K562 (cell line): ENCODE measurements at regions not wholly inside any gene's neighbourhood (a gene's known extent, or its start where the extent isn't known, plus 50 kb on each side); places are given as distances from the start of the nearest gene placed in this dataset.

Experiments used
- BDP1 ChIP-seq: IDR thresholded peaks from 3 replicates; pipeline ENCODE4 v1.6.1; 2011; ENCODE audit not compliant: insufficient read length, insufficient read depth
- ESRRA ChIP-seq: fragments of 450-650 bp; IDR thresholded peaks from 2 replicates; pipeline ENCODE4 v1.6.1; 2014; ENCODE audit warnings: low read depth, mild to moderate bottlenecking, moderate library complexity, borderline replicate concordance
- EZH2 ChIP-seq: IDR thresholded peaks from 2 replicates; pipeline ENCODE4 v1.6.1; 2012; ENCODE audit warnings: low read depth, mild to moderate bottlenecking, inconsistent platforms, low read length, borderline replicate concordance
- PCBP1 ChIP-seq: fragments of 200-400 bp; formaldehyde crosslinking; IDR thresholded peaks from 2 replicates; pipeline ENCODE4 v1.6.1; 2018; ENCODE audit warnings: mild to moderate bottlenecking, low read depth, low read length; ENCODE audit not compliant: poor library complexity, severe bottlenecking
- ZNF274 ChIP-seq: IDR thresholded peaks from 2 replicates; pipeline ENCODE4 v1.6.1; 2011; ENCODE audit warnings: low read depth, mild to moderate bottlenecking, low read length, moderate library complexity, borderline replicate concordance
- ZNF311 ChIP-seq: fragments of 250-450 bp; sonication (Bioruptor Pico); IDR thresholded peaks from 2 replicates; pipeline ENCODE4 v1.4.0; 2020; ENCODE audit warnings: mild to moderate bottlenecking, moderate library complexity
- ZNF830 ChIP-seq: fragments of 250-450 bp; sonication (Bioruptor Pico); IDR thresholded peaks from 2 replicates; pipeline ENCODE4 v1.5.0; 2021; ENCODE audit warnings: mild to moderate bottlenecking
- TF ChIP-seq, protein P1 (sequence below): fragments of 250-450 bp; sonication (Bioruptor Pico); IDR thresholded peaks from 2 replicates; pipeline ENCODE4 v1.4.0; 2020; ENCODE audit warnings: mild to moderate bottlenecking
- TF ChIP-seq, protein P2 (sequence below), 2 experiments: IDR thresholded peaks; 2 replicates each; pipeline ENCODE4 v1.6.1; 2011; ENCODE audit warnings: borderline replicate concordance in 1 of 2, control low read depth in 1 of 2, low read depth in 1 of 2, low read length in 1 of 2, mild to moderate bottlenecking in 1 of 2, mixed read lengths in 1 of 2, moderate library complexity in 1 of 2; ENCODE audit not compliant: insufficient read depth in 1 of 2, insufficient read length in 1 of 2, poor library complexity in 1 of 2, severe bottlenecking in 1 of 2; ENCODE audit errors: extremely low read depth in 1 of 2
- TF ChIP-seq, protein P3 (sequence below), 2 experiments: fragments of 450-650 bp; formaldehyde crosslinking in 1 of 2; IDR thresholded peaks; 2 replicates each; pipeline versions ENCODE4 v1.4.0 to v1.6.1; 2014 to 2020; ENCODE audit warnings: mild to moderate bottlenecking in 2 of 2, borderline replicate concordance in 1 of 2, low read depth in 1 of 2

DNA sequence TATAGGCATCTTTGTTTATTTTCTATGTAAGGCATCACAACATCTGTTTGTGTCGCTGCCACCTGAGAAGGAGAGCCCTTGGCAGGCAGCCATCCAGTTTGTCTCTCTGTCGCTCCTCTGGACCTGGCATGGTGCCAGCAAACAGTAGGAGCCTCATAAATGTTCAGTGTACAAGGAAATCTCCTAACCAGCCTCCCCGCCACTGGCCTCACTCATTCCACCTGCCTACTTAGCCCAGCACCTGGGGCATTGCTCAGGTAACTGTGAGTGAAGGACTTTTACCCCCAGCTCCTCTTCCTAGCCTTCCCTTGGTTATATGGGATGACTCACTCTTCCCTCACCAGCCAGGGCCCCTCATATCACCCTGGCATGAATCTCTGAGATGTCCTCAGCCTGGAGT, 61.7 kb upstream of the NPTX2 start:
- TF ChIP-seq EZH2, result no peak
- no peak for TF ChIP-seq BDP1
- no peak for TF ChIP-seq ZNF830 (CRISPR knock-in tag)
- TF ChIP-seq PCBP1, result no peak
- TF ChIP-seq, protein P1, sequence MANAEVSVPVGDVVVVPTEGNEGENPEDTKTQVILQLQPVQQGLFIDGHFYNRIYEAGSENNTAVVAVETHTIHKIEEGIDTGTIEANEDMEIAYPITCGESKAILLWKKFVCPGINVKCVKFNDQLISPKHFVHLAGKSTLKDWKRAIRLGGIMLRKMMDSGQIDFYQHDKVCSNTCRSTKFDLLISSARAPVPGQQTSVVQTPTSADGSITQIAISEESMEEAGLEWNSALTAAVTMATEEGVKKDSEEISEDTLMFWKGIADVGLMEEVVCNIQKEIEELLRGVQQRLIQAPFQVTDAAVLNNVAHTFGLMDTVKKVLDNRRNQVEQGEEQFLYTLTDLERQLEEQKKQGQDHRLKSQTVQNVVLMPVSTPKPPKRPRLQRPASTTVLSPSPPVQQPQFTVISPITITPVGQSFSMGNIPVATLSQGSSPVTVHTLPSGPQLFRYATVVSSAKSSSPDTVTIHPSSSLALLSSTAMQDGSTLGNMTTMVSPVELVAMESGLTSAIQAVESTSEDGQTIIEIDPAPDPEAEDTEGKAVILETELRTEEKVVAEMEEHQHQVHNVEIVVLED (CRISPR knock-in tag), result no peak
- no peak for TF ChIP-seq ZNF274
- TF ChIP-seq, protein P2, sequence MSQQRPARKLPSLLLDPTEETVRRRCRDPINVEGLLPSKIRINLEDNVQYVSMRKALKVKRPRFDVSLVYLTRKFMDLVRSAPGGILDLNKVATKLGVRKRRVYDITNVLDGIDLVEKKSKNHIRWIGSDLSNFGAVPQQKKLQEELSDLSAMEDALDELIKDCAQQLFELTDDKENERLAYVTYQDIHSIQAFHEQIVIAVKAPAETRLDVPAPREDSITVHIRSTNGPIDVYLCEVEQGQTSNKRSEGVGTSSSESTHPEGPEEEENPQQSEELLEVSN (IDR thresholded peaks at IDR 0.05; ENCODE audit: borderline replicate concordance in 1 of 2, extremely low read depth in 1 of 2, insufficient read depth in 1 of 2, insufficient read length in 1 of 2, low read depth in 1 of 2, low read length in 1 of 2, poor library complexity in 1 of 2, severe bottlenecking in 1 of 2), result no peak
- TF ChIP-seq ESRRA, result no peak
- no peak for TF ChIP-seq ZNF311 (CRISPR knock-in tag)
- TF ChIP-seq, protein P3, sequence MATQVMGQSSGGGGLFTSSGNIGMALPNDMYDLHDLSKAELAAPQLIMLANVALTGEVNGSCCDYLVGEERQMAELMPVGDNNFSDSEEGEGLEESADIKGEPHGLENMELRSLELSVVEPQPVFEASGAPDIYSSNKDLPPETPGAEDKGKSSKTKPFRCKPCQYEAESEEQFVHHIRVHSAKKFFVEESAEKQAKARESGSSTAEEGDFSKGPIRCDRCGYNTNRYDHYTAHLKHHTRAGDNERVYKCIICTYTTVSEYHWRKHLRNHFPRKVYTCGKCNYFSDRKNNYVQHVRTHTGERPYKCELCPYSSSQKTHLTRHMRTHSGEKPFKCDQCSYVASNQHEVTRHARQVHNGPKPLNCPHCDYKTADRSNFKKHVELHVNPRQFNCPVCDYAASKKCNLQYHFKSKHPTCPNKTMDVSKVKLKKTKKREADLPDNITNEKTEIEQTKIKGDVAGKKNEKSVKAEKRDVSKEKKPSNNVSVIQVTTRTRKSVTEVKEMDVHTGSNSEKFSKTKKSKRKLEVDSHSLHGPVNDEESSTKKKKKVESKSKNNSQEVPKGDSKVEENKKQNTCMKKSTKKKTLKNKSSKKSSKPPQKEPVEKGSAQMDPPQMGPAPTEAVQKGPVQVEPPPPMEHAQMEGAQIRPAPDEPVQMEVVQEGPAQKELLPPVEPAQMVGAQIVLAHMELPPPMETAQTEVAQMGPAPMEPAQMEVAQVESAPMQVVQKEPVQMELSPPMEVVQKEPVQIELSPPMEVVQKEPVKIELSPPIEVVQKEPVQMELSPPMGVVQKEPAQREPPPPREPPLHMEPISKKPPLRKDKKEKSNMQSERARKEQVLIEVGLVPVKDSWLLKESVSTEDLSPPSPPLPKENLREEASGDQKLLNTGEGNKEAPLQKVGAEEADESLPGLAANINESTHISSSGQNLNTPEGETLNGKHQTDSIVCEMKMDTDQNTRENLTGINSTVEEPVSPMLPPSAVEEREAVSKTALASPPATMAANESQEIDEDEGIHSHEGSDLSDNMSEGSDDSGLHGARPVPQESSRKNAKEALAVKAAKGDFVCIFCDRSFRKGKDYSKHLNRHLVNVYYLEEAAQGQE (IDR thresholded peaks at IDR 0.05; ENCODE audit: borderline replicate concordance), result no peak
- TF ChIP-seq, protein P3 (CRISPR knock-in tag; IDR thresholded peaks at IDR 0.05; ENCODE audit: low read depth), result no peak
